ENCODE measurements at regions not wholly inside any gene's neighbourhood (a gene's known extent, or its start where the extent isn't known, plus 50 kb on each side); places are given as distances from the start of the nearest gene placed in this dataset.

DNA sequence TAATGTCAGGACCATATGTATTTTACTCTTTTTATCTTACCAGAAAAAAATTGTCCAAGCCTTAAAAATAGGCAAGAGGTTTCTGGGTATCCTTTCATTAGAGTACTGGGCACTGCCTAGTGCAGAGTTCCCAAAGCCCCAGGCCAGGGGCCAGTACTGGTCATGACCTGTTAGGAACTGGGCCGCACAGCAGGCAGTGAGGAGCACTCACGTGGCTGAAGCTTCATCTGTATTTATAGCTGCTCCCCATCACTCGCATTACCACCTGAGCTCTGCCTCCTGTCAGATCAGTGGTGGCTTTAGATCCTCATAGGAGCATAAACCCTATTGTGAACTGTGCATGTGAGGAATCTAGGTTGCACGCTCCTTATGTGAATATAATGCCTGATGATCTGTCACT is 632.9 kb downstream of the UTRN start:
- TF ChIP-seq USF1 (IDR thresholded peaks at IDR 0.05) (no peak), EGR1 (IDR thresholded peaks at IDR 0.05) (no peak), ZBTB7A (IDR thresholded peaks at IDR 0.05; ENCODE audit: low read depth) (no peak), FOXM1 (IDR thresholded peaks at IDR 0.05; ENCODE audit: borderline replicate concordance, low read depth) (no peak), YY1 (IDR thresholded peaks at IDR 0.05; ENCODE audit: low read depth) (no peak), CEBPB (IDR thresholded peaks at IDR 0.05) (no peak), CREB1 (IDR thresholded peaks at IDR 0.05; ENCODE audit: low read depth) (no peak), TCF12 (IDR thresholded peaks at IDR 0.05; ENCODE audit: low read depth) (no peak), EP300 (IDR thresholded peaks at IDR 0.05; ENCODE audit: borderline replicate concordance) (no peak), TEAD4 (IDR thresholded peaks at IDR 0.05) (no peak), RAD21 (IDR thresholded peaks at IDR 0.05; ENCODE audit: low read depth) (no peak), NFIC (IDR thresholded peaks at IDR 0.05) (no peak)
- TF ChIP-seq, protein P1, sequence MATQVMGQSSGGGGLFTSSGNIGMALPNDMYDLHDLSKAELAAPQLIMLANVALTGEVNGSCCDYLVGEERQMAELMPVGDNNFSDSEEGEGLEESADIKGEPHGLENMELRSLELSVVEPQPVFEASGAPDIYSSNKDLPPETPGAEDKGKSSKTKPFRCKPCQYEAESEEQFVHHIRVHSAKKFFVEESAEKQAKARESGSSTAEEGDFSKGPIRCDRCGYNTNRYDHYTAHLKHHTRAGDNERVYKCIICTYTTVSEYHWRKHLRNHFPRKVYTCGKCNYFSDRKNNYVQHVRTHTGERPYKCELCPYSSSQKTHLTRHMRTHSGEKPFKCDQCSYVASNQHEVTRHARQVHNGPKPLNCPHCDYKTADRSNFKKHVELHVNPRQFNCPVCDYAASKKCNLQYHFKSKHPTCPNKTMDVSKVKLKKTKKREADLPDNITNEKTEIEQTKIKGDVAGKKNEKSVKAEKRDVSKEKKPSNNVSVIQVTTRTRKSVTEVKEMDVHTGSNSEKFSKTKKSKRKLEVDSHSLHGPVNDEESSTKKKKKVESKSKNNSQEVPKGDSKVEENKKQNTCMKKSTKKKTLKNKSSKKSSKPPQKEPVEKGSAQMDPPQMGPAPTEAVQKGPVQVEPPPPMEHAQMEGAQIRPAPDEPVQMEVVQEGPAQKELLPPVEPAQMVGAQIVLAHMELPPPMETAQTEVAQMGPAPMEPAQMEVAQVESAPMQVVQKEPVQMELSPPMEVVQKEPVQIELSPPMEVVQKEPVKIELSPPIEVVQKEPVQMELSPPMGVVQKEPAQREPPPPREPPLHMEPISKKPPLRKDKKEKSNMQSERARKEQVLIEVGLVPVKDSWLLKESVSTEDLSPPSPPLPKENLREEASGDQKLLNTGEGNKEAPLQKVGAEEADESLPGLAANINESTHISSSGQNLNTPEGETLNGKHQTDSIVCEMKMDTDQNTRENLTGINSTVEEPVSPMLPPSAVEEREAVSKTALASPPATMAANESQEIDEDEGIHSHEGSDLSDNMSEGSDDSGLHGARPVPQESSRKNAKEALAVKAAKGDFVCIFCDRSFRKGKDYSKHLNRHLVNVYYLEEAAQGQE (IDR thresholded peaks at IDR 0.05; ENCODE audit: low read depth), result no peak

- no peak for TF ChIP-seq TCF12 (IDR thresholded peaks at IDR 0.05; ENCODE audit: low read depth)
- no peak for TF ChIP-seq NFIC (IDR thresholded peaks at IDR 0.05)
- TF ChIP-seq CREB1 (IDR thresholded peaks at IDR 0.05; ENCODE audit: low read depth), result no peak
- no peak for TF ChIP-seq TEAD4 (IDR thresholded peaks at IDR 0.05)
- TF ChIP-seq FOXM1 (IDR thresholded peaks at IDR 0.05; ENCODE audit: borderline replicate concordance, low read depth), result no peak
- TF ChIP-seq EGR1 (IDR thresholded peaks at IDR 0.05), result no peak
- no peak for TF ChIP-seq USF1 (IDR thresholded peaks at IDR 0.05)
Observed at GRCh38 chr6:144919560-144919959, 634.4 kb downstream of the UTRN start.

GRCh38 chr6:144920391-144920961 is 635.3 kb downstream of the UTRN start:
- TF ChIP-seq ZBTB7A (IDR thresholded peaks at IDR 0.05; ENCODE audit: low read depth) (no peak), FOXM1 (IDR thresholded peaks at IDR 0.05; ENCODE audit: borderline replicate concordance, low read depth) (no peak), EP300 (IDR thresholded peaks at IDR 0.05; ENCODE audit: borderline replicate concordance) (no peak), CREB1 (IDR thresholded peaks at IDR 0.05; ENCODE audit: low read depth) (no peak)

DNA sequence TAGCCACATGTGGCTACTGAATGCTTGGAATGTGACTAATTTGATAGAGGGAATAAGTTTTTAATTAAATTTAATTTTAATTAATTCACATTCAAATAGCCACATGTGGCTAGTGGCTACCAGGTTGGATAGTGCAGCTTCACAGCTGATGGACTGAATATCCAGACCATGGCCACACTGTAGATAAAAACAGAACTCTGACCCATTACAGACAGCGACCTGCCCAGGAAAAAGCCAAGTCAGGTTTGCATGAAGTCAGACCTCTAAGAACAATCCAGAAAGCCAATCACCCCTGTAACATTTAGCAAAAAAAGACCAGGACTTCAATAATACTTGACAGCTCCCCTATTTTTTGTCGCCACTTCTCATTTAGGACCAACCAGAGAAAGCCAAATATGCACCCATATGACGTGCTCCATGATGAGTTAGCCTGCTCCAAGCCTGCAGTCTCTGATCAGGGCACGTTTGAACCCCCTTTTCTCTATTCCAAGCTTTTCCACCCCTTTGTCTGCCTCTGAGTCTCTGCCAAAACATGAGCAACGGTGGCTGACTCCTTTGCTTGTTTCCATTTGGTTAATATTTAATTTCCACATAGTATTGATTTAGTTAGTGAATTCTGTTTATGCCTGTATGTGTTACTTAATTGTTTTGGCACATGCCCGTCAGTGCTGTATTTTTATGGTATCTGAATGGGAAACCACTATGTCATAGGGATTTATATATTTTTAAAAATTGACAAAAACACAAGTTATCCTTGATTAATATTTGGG is 636.3 kb downstream of the UTRN start:
- TF ChIP-seq TCF12 (IDR thresholded peaks at IDR 0.05; ENCODE audit: low read depth), result no peak
- no peak for TF ChIP-seq USF1 (IDR thresholded peaks at IDR 0.05)
- TF ChIP-seq MAX (IDR thresholded peaks at IDR 0.05), result no peak
- TF ChIP-seq FOXM1 (IDR thresholded peaks at IDR 0.05; ENCODE audit: borderline replicate concordance, low read depth), result no peak
- no peak for TF ChIP-seq CEBPB (IDR thresholded peaks at IDR 0.05)
- no peak for TF ChIP-seq ZBTB7A (IDR thresholded peaks at IDR 0.05; ENCODE audit: low read depth)
- no peak for TF ChIP-seq TEAD4 (IDR thresholded peaks at IDR 0.05)
- TF ChIP-seq YY1 (IDR thresholded peaks at IDR 0.05; ENCODE audit: low read depth), result no peak
- TF ChIP-seq RAD21 (IDR thresholded peaks at IDR 0.05; ENCODE audit: low read depth), result no peak

GRCh38 chr6:144922120-144922722 is 637.1 kb downstream of the UTRN start:
- TF ChIP-seq TEAD4 (IDR thresholded peaks at IDR 0.05) (no peak), TCF12 (IDR thresholded peaks at IDR 0.05; ENCODE audit: low read depth) (no peak), USF1 (IDR thresholded peaks at IDR 0.05) (no peak), ZBTB7A (IDR thresholded peaks at IDR 0.05; ENCODE audit: low read depth) (no peak), TAF1 (IDR thresholded peaks at IDR 0.05; ENCODE audit: low read depth) (no peak), EP300 (IDR thresholded peaks at IDR 0.05; ENCODE audit: borderline replicate concordance) (no peak), YY1 (IDR thresholded peaks at IDR 0.05; ENCODE audit: low read depth) (no peak), NFIC (IDR thresholded peaks at IDR 0.05) (no peak), FOXM1 (IDR thresholded peaks at IDR 0.05; ENCODE audit: borderline replicate concordance, low read depth) (no peak), MAX (IDR thresholded peaks at IDR 0.05) (no peak)

DNA sequence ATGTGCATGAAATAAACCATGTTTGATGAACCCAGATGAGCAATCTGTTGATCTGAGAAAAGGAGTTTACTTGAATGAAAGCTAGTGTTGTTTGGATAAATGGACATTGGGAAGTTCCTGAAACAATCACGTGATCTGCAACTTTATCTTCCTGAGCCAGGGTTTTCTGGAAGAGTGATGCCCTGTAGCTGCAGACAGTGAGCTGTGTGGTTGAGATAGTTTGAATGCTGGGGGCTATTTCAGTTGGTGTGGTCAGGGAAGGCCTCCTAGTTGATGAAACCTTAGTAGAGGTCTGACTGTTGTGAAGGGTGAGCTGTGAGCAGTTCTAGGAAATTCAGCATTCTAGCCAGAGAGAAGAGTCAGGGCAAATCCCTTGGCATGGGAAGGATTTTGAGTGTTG is 643.7 kb downstream of the UTRN start:
- TF ChIP-seq FOXM1 (IDR thresholded peaks at IDR 0.05; ENCODE audit: borderline replicate concordance, low read depth), result no peak
- no peak for TF ChIP-seq USF1 (IDR thresholded peaks at IDR 0.05)
- no peak for TF ChIP-seq TCF12 (IDR thresholded peaks at IDR 0.05; ENCODE audit: low read depth)
- no peak for TF ChIP-seq CREB1 (IDR thresholded peaks at IDR 0.05; ENCODE audit: low read depth)
- TF ChIP-seq EGR1 (IDR thresholded peaks at IDR 0.05), result no peak
